ENCODE measurements at regions not wholly inside any gene's neighbourhood (a gene's known extent, or its start where the extent isn't known, plus 50 kb on each side); places are given as distances from the start of the nearest gene placed in this dataset.

DNA sequence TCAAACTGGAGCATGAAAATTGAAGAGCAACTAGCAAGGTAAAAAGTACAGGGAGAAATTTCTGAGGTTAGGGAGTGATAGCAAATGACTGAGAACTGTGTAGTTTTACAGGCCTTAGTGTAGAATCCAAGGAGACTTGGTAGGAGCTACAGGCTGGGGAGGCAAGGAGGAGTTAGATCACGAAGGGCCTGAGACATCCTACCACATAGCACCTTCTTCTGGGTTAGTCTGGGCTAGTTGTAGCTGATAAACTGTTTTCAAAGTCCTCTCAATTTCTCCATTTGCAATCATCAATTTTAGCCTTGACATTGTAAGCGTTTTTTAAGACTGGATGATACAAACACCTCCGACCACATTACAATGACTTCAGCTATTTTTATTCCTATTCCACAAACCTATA lies 209.7 kb downstream of the TMEM200A start:
- WGBS, 2 donors, result 75 to 80% methylated on average over 3 of the region's 3 CpGs

DNA sequence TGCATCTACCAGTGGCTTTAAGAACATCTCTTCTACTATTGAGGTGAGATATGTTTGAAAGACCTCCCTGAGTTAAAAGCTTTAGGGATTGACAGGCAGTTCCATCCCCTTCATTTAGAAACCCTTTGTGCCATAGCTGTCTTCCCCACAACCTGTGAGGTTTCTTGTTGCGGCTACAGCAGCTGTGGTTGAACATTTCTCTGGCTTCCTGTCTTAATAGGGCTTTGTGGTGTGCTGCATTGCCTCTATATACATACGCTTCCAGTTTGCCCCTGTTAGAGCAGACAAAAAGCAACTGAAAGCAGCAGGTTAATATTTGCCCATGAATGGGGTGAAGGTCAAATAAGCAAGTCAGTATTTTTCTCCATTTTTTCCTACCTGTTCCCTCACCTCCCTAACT lies 210.2 kb downstream of the TMEM200A start:
- H3K27ac ChIP-seq (ENCODE audit: low read depth in 2 of 2, low read length in 1 of 2), result no peak overlapping the region
- H3K4me1 ChIP-seq (ENCODE audit: control insufficient read depth in 2 of 2, insufficient read depth in 2 of 2, low read length in 1 of 2), result no peaks in the 10 kb centered on the region
- WGBS, 2 donors, result 54 to 71% methylated on average over 2 of the region's 2 CpGs

More for the DNA sequence above, 209.7 kb downstream of the TMEM200A start:
- no peaks in the 10 kb centered on the region for H3K4me1 ChIP-seq (ENCODE audit: control insufficient read depth in 2 of 2, insufficient read depth in 2 of 2, low read length in 1 of 2)
- H3K4me3 ChIP-seq (ENCODE audit: low read depth in 1 of 2, low read length in 2 of 2), result no peak overlapping the region
- H3K36me3 ChIP-seq (ENCODE audit: control insufficient read depth in 2 of 2, insufficient read depth in 2 of 2, low read length in 1 of 2), result no peaks in the 10 kb centered on the region
- H3K9me3 ChIP-seq (ENCODE audit: control insufficient read depth in 2 of 2, insufficient read depth in 1 of 2, low read depth in 1 of 2, low read length in 1 of 2), result no peaks in the 10 kb centered on the region
- H3K27me3 ChIP-seq (ENCODE audit: control insufficient read depth in 1 of 2, insufficient read depth in 2 of 2, low read length in 2 of 2), result no peaks in the 10 kb centered on the region
- no peak overlapping the region for H3K27ac ChIP-seq (ENCODE audit: low read depth in 2 of 2, low read length in 1 of 2)

DNA sequence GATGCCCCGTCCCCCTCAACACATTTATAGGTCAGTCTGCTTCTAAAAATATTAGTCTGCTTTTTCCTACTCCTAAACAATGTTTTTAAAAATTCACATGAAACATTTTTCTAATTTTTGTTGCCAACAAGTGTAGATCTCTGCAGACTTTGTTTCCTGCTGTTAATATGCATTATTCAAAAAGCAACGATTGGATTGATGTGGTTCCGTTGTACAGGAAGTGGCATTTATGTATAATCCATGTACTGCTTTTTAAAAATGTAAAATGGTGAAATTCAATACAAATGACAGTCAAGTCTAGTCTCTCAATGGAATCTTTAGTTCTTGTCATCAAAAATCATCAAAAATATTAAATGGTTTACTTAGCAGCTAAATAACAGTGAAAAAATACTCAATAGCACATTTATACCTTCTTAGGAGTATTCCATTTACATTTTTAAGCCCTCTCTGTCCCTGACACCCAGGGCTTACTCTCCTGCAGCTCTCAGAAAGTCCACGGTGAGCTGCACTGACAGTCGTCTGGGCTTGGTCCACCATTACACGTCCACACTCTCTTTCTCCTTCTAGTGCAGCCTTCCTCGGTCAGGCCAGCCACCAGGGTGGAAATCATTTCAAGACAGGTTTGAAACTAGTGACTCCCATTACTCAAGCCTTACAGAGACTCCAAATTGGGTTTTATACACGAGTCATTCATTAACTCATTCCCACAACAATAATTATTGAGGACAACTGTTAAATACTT lies 211.5 kb downstream of the TMEM200A start:
- Histone ChIP-seq H3K27ac (ENCODE audit: low read depth in 2 of 2, low read length in 1 of 2) (no peak overlapping the region), H3K36me3 (ENCODE audit: control insufficient read depth in 2 of 2, insufficient read depth in 2 of 2, low read length in 1 of 2) (no peaks in the 10 kb centered on the region), H3K27me3 (ENCODE audit: control insufficient read depth in 1 of 2, insufficient read depth in 2 of 2, low read length in 2 of 2) (no peaks in the 10 kb centered on the region), H3K4me3 (ENCODE audit: low read depth in 1 of 2, low read length in 2 of 2) (no peak overlapping the region), H3K4me1 (ENCODE audit: control insufficient read depth in 2 of 2, insufficient read depth in 2 of 2, low read length in 1 of 2) (no peaks in the 10 kb centered on the region), H3K9me3 (ENCODE audit: control insufficient read depth in 2 of 2, insufficient read depth in 1 of 2, low read depth in 1 of 2, low read length in 1 of 2) (no peaks in the 10 kb centered on the region)
- WGBS, 2 donors, result 67 to 73% methylated on average over 8 of the region's 8 CpGs

More for the DNA sequence above, 210.2 kb downstream of the TMEM200A start:
- no peaks in the 10 kb centered on the region for H3K9me3 ChIP-seq (ENCODE audit: control insufficient read depth in 2 of 2, insufficient read depth in 1 of 2, low read depth in 1 of 2, low read length in 1 of 2)
- no peak overlapping the region for H3K4me3 ChIP-seq (ENCODE audit: low read depth in 1 of 2, low read length in 2 of 2)
- H3K36me3 ChIP-seq (ENCODE audit: control insufficient read depth in 2 of 2, insufficient read depth in 2 of 2, low read length in 1 of 2), result no peaks in the 10 kb centered on the region
- no peaks in the 10 kb centered on the region for H3K27me3 ChIP-seq (ENCODE audit: control insufficient read depth in 1 of 2, insufficient read depth in 2 of 2, low read length in 2 of 2)

DNA sequence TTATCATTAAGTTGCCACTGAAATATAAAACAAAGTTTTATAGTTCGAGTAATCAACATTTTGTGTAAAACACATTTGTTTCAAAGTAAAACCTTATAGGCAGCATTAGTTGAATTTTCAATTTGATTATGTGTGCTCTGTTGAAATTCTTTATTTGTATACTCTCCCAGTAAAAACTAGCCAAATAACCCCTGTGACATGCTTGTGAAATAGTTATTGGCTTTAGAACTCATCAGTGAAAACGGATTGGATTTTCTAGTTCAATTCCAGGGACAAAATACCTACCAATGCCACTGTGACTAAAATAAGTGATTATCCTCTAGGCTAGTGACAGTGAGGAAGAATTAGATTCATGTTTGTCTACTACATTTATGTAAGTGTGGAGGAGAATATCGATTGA lies 212.9 kb downstream of the TMEM200A start:
- 81 to 82% methylated on average over 3 of the region's 3 CpGs for WGBS, 2 donors
- no peaks in the 10 kb centered on the region for H3K9me3 ChIP-seq (ENCODE audit: control insufficient read depth in 2 of 2, insufficient read depth in 1 of 2, low read depth in 1 of 2, low read length in 1 of 2)

DNA sequence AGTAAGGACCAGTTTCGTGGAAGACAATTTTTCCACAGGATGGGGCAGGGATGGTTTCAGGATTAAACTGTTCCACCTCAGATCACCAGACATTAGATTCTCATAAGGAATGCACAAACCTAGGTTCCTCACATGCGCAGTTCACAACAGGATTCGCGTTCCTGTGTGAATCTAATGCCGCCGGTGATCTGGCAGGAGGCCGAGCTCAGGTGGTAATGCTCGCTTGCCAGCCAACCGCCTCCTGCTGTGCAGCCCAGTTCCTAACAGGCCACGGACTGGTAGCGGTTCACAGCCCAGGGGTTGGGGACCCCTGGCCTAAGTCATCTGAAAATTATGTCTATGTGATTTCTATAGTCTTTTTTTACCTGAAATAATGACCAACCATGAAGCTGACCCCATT lies 217.5 kb downstream of the TMEM200A start:
- Histone ChIP-seq H3K4me3 (ENCODE audit: low read depth in 1 of 2, low read length in 2 of 2) (no peak overlapping the region), H3K9me3 (ENCODE audit: control insufficient read depth in 2 of 2, insufficient read depth in 1 of 2, low read depth in 1 of 2, low read length in 1 of 2) (no peaks in the 10 kb centered on the region), H3K27ac (ENCODE audit: low read depth in 2 of 2, low read length in 1 of 2) (no peak overlapping the region), H3K36me3 (ENCODE audit: control insufficient read depth in 2 of 2, insufficient read depth in 2 of 2, low read length in 1 of 2) (no peaks in the 10 kb centered on the region), H3K27me3 (ENCODE audit: control insufficient read depth in 1 of 2, insufficient read depth in 2 of 2, low read length in 2 of 2) (no peaks in the 10 kb centered on the region), H3K4me1 (ENCODE audit: control insufficient read depth in 2 of 2, insufficient read depth in 2 of 2, low read length in 1 of 2) (no peaks in the 10 kb centered on the region)
- 88% methylated on average over 11 of the region's 11 CpGs for WGBS, 2 donors

More for the DNA sequence above, 212.9 kb downstream of the TMEM200A start:
- no peaks in the 10 kb centered on the region for H3K36me3 ChIP-seq (ENCODE audit: control insufficient read depth in 2 of 2, insufficient read depth in 2 of 2, low read length in 1 of 2)
- H3K27me3 ChIP-seq (ENCODE audit: control insufficient read depth in 1 of 2, insufficient read depth in 2 of 2, low read length in 2 of 2), result no peaks in the 10 kb centered on the region
- no peak overlapping the region for H3K27ac ChIP-seq (ENCODE audit: low read depth in 2 of 2, low read length in 1 of 2)
- H3K4me1 ChIP-seq (ENCODE audit: control insufficient read depth in 2 of 2, insufficient read depth in 2 of 2, low read length in 1 of 2), result no peaks in the 10 kb centered on the region
- no peak overlapping the region for H3K4me3 ChIP-seq (ENCODE audit: low read depth in 1 of 2, low read length in 2 of 2)

DNA sequence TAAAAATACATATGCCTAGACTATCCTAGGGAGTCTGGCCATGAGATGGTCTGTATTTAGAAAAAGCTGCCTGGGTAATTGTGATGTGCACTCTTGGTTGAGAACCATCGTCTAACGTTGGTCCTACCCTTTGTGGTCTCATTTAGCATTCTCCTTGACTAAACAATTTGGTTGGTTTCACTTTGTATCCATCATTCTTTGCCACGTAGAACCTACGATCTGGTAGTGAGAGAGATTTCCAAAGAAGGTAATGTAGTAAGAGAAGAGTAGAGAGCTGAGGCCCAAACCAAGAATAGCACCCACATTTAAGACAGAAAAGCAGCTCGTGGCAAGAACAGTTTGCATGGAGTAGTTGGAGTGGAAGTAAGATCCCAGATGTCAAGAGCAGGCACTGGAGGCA lies 219.8 kb downstream of the TMEM200A start:
- 76% methylated on average over 5 of the region's 5 CpGs for WGBS, 2 donors
- Histone ChIP-seq H3K4me1 (ENCODE audit: control insufficient read depth in 2 of 2, insufficient read depth in 2 of 2, low read length in 1 of 2) (no peaks in the 10 kb centered on the region), H3K27ac (ENCODE audit: low read depth in 2 of 2, low read length in 1 of 2) (no peak overlapping the region), H3K9me3 (ENCODE audit: control insufficient read depth in 2 of 2, insufficient read depth in 1 of 2, low read depth in 1 of 2, low read length in 1 of 2) (no peaks in the 10 kb centered on the region), H3K4me3 (ENCODE audit: low read depth in 1 of 2, low read length in 2 of 2) (no peak overlapping the region), H3K36me3 (ENCODE audit: control insufficient read depth in 2 of 2, insufficient read depth in 2 of 2, low read length in 1 of 2) (no peaks in the 10 kb centered on the region), H3K27me3 (ENCODE audit: control insufficient read depth in 1 of 2, insufficient read depth in 2 of 2, low read length in 2 of 2) (no peaks in the 10 kb centered on the region)

GRCh38 chr6:130587778-130588520 lies 222.1 kb downstream of the TMEM200A start:
- WGBS, 2 donors, result 55 to 56% methylated on average over 2 of the region's 2 CpGs
- Histone ChIP-seq H3K9me3 (ENCODE audit: control insufficient read depth in 2 of 2, insufficient read depth in 1 of 2, low read depth in 1 of 2, low read length in 1 of 2) (peaks cover 0 to 3% of the 10 kb centered on the region in 2 donors), H3K27ac (ENCODE audit: low read depth in 2 of 2, low read length in 1 of 2) (no peak overlapping the region), H3K4me3 (ENCODE audit: low read depth in 1 of 2, low read length in 2 of 2) (no peak overlapping the region), H3K27me3 (ENCODE audit: control insufficient read depth in 1 of 2, insufficient read depth in 2 of 2, low read length in 2 of 2) (no peaks in the 10 kb centered on the region), H3K4me1 (ENCODE audit: control insufficient read depth in 2 of 2, insufficient read depth in 2 of 2, low read length in 1 of 2) (no peaks in the 10 kb centered on the region), H3K36me3 (ENCODE audit: control insufficient read depth in 2 of 2, insufficient read depth in 2 of 2, low read length in 1 of 2) (no peaks in the 10 kb centered on the region)

DNA sequence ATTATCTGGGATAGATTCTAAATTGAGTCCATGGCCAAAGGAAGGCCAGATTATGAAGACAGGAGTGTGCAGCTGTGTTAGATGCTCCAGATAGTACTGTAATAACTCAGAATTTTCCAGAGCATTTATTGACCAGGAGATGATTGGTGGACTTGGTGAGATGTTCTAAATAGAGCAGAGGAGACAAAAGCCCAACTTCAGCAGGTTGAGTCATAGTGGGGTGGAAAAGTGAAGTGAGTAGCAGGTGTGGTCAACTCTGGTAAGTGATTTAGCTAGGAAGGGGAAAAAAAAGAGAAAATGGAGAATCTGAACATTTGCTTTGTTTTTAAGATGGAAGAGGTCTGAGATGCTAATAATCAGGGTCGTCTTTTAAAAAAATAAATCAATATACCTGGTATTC lies 227.4 kb downstream of the TMEM200A start:
- H3K27ac ChIP-seq (ENCODE audit: low read depth in 2 of 2, low read length in 1 of 2), result no peak overlapping the region
- H3K4me3 ChIP-seq (ENCODE audit: low read depth in 1 of 2, low read length in 2 of 2), result no peak overlapping the region
- WGBS, 2 donors, result 93% methylated on average over 1 of the region's 1 CpG
- no peaks in the 10 kb centered on the region for H3K4me1 ChIP-seq (ENCODE audit: control insufficient read depth in 2 of 2, insufficient read depth in 2 of 2, low read length in 1 of 2)
- no peaks in the 10 kb centered on the region for H3K36me3 ChIP-seq (ENCODE audit: control insufficient read depth in 2 of 2, insufficient read depth in 2 of 2, low read length in 1 of 2)
- no peaks in the 10 kb centered on the region for H3K27me3 ChIP-seq (ENCODE audit: control insufficient read depth in 1 of 2, insufficient read depth in 2 of 2, low read length in 2 of 2)
- peaks cover 0 to 3% of the 10 kb centered on the region in 2 donors for H3K9me3 ChIP-seq (ENCODE audit: control insufficient read depth in 2 of 2, insufficient read depth in 1 of 2, low read depth in 1 of 2, low read length in 1 of 2)

- no peak overlapping the region for H3K4me3 ChIP-seq (ENCODE audit: low read depth in 1 of 2, low read length in 2 of 2)
- H3K27me3 ChIP-seq (ENCODE audit: control insufficient read depth in 1 of 2, insufficient read depth in 2 of 2, low read length in 2 of 2), result no peaks in the 10 kb centered on the region
- no peaks in the 10 kb centered on the region for H3K36me3 ChIP-seq (ENCODE audit: control insufficient read depth in 2 of 2, insufficient read depth in 2 of 2, low read length in 1 of 2)
- peaks cover 0 to 3% of the 10 kb centered on the region in 2 donors for H3K9me3 ChIP-seq (ENCODE audit: control insufficient read depth in 2 of 2, insufficient read depth in 1 of 2, low read depth in 1 of 2, low read length in 1 of 2)
- no peaks in the 10 kb centered on the region for H3K4me1 ChIP-seq (ENCODE audit: control insufficient read depth in 2 of 2, insufficient read depth in 2 of 2, low read length in 1 of 2)
- no peak overlapping the region for H3K27ac ChIP-seq (ENCODE audit: low read depth in 2 of 2, low read length in 1 of 2)
- WGBS, 2 donors, result 76 to 83% methylated on average over 3 of the region's 3 CpGs
Measured at GRCh38 chr6:130593948-130594347, 228.1 kb downstream of the TMEM200A start.

Measured in esophagus (tissue), 2 donors.